EH (cell line): ENCODE measurements at regions not wholly inside any gene's neighbourhood (a gene's known extent, or its start where the extent isn't known, plus 50 kb on each side); places are given as distances from the start of the nearest gene placed in this dataset.

Experiments used
- DNase-seq: peaks from one replicate; pipeline ENCODE4 v3.0.0-alpha.2; 2015; ENCODE audit warnings: low read depth

- no peak for DNase-seq
Measured at GRCh38 chr5:165569551-165569950, 2064.1 kb downstream of the MAT2B start.

- DNase-seq, result no peak
Measured at GRCh38 chr5:165573445-165573844, 2068.0 kb downstream of the MAT2B start.

DNA sequence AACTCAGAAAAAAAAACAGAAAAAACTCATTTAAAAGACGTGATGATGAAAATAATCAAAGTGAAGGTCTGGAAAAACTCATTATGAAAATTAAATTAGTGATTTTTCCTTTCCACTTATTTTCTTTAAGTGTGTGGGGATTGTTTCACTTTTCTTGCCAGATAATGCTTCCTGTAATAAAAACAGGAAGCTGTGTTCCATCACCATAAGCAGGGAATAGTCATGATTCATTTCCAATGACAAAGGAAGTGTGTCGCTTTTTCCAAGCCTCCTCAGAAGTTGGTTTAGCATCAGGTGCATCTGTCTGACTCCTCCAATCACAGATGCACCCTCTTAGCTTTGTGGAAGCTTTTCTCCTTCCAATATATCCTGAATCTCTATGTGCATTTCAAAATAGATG lies 2068.7 kb downstream of the MAT2B start:
- DNase-seq, result no peak

DNA sequence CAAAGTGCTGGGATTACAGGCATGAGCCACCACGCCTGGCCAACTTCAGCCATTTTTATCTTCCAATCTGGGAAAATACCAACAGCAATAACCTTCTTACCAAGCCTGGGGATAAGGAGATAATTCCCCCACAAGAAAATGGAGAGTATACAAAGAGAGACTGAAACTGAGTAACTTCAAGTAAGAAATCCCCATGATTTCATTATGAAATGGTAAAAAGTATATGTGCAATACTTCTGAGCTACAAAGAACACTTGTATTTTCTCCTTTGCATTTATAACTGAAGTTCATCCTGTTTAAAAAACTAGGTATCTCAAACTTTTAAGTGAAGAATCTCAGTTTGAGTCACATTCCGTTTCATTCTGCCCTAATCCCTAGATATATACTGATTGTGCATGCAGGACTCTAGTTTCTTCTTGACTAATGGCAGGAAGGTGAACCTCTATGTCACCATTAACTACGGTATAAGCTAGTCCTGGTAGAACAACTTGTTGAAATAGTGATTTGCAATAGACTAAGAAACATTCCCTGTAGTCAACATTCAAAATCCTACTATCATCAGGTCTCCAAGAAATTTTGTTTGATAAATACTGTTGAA lies 2071.4 kb downstream of the MAT2B start:
- DNase-seq, result no peak

DNA sequence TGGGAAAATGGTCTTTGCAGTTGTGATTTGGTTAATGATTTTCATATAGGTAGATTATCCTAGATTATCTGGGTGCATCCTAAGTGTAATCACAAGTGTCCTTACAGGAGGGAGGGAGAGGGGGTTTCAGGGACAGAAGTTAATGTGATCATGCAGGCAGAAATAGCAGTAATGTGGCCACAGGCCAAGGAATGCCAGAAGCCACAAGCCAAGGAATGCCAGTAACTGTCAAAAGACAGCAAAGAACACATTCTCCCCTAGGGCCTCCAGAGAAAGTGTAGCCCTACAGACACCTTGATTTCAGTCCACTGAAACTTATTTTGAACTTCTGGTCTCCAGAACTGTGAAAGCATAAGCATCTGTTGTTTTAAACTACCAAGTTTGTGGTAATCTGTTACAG lies 2074.5 kb downstream of the MAT2B start:
- no peak for DNase-seq

DNA sequence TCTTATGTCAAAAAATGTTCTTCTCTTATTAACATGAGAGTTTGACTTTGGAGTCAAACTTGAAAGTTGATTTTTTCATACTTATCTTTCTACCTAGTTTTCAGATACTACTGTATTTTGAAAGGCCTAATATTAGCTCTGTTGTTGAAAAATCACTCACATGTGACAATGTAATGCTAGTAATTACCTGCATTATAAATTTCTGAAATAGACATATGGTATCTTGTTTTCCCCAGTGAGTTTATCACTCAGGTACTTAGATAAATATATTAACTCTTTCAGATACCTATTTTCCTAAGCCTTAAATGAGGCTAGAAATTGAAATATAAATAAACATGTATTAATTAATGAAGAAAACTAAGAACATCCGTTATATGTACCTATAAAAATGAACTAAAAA lies 2089.3 kb downstream of the MAT2B start:
- DNase-seq, result no peak

GRCh38 chr5:165602529-165602928 lies 2097.1 kb downstream of the MAT2B start:
- no peak for DNase-seq

DNA sequence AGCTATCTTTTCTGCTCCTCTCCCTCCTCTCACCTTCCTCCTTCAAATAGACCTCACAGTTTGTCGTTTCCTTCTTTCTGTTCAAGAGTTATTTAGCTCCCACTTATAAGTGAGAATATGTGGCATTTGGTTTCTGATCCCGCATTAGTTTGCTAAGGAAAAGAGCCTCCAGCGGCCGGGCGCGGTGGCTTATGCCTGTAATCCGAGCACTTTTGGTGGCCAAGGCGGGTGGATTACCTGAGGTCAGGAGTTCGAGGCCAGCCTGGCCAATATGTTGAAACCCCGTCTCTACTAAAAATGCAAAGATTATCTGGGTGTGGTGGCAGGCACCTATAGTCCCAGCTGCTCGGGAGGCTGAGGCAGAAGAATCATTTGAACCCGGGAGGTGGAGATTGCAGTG lies 2101.6 kb downstream of the MAT2B start:
- no peak for DNase-seq

GRCh38 chr5:165609871-165610270 lies 2104.5 kb downstream of the MAT2B start:
- no peak for DNase-seq

- no peak for DNase-seq
Measured at GRCh38 chr5:165616490-165617405, 2111.3 kb downstream of the MAT2B start.

- no peak for DNase-seq
Measured at GRCh38 chr5:165617491-165617890, 2112.1 kb downstream of the MAT2B start.

- DNase-seq, result no peak
Measured at GRCh38 chr5:165620394-165620793, 2115.0 kb downstream of the MAT2B start.

GRCh38 chr5:165622864-165623536 lies 2117.6 kb downstream of the MAT2B start:
- DNase-seq, result no peak

GRCh38 chr5:165624166-165624946 lies 2118.9 kb downstream of the MAT2B start:
- DNase-seq, result no peak

GRCh38 chr5:165626161-165626560 lies 2120.7 kb downstream of the MAT2B start:
- DNase-seq, result no peak

- no peak for DNase-seq
Measured at GRCh38 chr5:165627548-165628170, 2122.2 kb downstream of the MAT2B start.

DNA sequence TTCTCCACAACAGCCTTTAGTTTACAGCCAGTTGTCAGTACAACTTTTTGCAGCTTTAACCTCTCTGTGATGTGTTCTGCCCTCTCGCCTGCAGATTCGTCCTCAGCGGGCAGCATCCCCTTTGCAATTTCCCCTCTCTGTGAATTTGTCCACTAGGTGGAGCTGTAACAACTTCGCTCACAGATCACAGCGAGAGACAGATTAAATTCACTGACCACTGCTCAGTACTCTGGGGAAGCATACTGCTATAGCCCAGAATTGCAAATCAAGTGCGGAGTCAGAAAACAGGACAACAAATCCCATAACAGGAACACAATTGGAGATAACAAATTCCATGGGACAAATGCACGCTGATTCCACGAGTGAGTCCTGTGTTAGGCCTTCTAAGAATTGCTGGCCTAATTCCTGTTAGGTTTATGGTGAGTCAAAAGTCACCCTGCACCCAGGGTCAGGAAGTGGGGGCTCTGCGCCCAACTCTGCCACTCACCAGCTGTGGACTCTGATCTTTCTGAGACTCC lies 2124.9 kb downstream of the MAT2B start:
- DNase-seq, result peak; percentile 1

GRCh38 chr5:165631235-165631634 lies 2125.8 kb downstream of the MAT2B start:
- no peak for DNase-seq

GRCh38 chr5:165642366-165642765 lies 2136.9 kb downstream of the MAT2B start:
- no peak for DNase-seq

DNA sequence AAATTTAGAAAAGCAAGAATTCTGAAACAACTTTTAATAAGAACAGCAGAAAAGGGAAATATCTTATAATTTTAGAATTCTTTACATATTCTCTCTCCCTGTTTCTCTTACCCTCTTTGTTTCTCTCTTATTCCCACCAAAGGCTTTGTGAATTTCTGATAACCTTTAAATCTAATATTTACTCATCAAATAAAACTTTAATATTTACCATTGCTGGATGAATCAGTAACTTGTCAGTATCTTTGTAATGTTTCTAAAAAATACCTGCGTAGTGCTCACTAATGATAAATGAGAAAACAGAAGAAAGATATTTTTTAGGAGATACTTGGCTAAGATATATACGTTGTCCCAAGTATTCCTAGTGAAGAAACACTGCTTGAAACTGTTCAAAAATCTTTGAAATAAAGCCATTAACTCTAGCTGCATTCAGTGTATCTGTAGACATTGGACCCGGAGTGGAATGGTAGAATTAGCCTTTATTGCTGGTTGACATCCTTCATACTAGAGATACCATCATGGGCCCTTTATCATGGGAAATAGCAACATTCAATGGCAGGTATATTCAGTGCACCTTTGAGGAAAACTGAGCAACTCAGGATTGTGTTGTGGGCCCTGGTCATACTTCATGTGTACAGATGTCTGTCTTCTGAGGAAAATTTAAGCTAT lies 2160.4 kb downstream of the MAT2B start:
- DNase-seq, result no peak

- DNase-seq, result no peak
Measured at GRCh38 chr5:165673499-165673898, 2168.1 kb downstream of the MAT2B start.
